NCI-H226 (cell line): ENCODE measurements at regions not wholly inside any gene's neighbourhood (a gene's known extent, or its start where the extent isn't known, plus 50 kb on each side); places are given as distances from the start of the nearest gene placed in this dataset.
"Not testable (repeated sequence)": the region's sequence is repeated elsewhere in the genome, so short reads cannot be mapped to it uniquely, and the experiment has no call there.

Source experiments
- DNase-seq: peaks from one replicate; pipeline ENCODE4 v3.0.0-alpha.2; 2015

- no peak for DNase-seq
These were observed 1196.4 kb downstream of the VRK1 start for GRCh38 chr14:97993508-97994019.

DNA sequence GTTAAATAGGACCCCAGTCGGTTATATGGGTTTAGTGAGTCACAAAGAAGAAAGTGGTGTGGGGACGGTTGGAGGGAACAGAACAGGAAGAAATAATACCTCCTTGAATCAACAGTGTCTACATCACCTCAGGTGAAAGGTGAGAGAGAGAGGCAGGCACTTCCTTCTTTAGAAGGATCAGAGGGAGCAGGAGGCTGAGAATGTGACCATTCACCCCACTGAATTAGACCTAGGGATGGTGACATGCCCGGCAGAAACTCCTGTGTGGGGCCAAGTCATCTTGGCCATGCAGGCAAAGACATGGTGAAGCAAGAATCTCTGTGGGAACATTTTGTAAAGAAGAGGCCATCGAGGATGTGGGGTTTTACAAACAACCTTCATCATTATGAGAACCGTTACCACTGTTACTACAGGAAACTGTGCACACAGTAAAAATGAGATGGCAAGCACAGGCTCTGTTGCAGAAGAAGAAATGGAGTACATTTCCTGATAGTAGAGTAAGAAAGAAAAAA is 1196.9 kb downstream of the VRK1 start:
- no peak for DNase-seq

DNA sequence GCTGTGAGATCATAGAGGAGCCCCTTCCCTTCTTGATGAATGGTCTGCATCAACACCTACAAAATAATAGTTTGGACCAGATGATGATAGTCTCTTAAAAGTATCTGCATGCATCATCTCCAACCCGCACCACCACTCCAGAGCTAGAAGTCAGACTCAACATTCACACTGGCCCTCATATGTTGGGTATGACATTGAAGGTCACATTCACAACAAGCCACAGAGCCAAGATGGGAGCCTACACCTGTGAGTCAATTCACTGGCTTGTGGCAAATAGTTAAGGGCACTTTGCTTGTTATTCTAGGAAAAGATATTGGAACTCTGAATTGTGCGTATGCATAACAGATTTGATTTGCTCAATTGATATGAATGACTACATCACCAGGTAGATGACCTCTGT is 1197.9 kb downstream of the VRK1 start:
- no peak for DNase-seq

GRCh38 chr14:97995531-97995930 is 1198.3 kb downstream of the VRK1 start:
- no peak for DNase-seq

- DNase-seq, result no peak
These were observed 1208.8 kb downstream of the VRK1 start for GRCh38 chr14:98006008-98006407.

- no peak for DNase-seq
These were observed 1211.4 kb downstream of the VRK1 start for GRCh38 chr14:98008381-98009113.

GRCh38 chr14:98009177-98009576 is 1212.0 kb downstream of the VRK1 start:
- not testable (repeated sequence) for DNase-seq

DNA sequence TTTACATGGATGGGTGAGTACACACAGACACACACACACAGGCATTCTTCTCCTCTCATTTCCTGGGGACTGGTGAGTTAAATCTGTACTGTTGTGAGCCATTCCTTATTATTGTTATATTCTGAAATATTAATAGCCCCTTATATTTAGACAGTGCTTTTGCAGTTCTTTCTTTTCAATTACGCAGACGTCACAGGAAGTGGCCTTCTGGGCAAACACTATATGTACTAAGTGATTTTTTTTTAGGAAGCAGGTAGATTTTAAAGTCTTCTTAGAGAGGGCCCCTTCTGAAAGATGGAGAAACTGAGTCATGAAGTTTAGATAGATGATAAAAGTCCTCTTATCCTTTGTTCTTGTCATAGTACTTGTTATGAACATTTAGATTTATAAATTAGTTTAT is 1213.6 kb downstream of the VRK1 start:
- no peak for DNase-seq

DNA sequence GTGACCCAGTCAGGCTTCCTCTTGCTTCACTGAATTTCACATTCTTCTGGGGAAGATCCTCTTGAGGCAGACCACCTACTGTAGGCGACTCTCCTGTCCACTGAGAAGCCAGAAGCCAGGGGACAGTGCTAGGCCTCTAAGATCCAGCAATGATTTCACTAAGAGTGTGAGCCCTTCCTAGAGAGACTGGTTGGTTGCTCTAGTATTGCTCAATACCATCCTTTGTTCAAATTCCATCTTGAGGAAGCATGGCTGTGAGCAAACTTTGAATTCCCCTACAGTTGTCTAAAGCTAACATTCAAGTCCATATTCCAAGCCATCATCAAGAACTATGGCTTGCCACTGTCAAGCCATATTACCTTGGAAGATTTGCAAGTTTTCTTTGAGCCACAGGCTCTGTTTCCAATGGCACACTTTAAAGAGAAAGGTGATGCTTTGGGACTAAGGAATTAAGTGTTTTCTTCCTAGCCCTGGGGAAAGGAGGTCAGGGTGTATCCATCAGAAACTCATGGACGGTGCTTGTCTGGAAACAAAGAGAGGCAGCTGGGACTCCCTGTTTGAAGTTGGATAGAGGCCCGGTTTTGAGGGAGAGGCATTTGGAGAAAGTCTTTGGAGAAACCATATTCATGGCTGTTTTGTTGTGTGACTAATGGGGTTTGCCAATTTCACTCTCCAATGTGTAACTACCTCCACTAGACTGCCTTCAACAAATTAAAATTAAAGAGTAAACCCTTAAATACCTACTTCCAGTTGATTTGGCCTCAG is 1217.9 kb downstream of the VRK1 start:
- DNase-seq, result no peak

- no peak for DNase-seq
These were observed 1218.7 kb downstream of the VRK1 start for GRCh38 chr14:98015921-98016320.

DNA sequence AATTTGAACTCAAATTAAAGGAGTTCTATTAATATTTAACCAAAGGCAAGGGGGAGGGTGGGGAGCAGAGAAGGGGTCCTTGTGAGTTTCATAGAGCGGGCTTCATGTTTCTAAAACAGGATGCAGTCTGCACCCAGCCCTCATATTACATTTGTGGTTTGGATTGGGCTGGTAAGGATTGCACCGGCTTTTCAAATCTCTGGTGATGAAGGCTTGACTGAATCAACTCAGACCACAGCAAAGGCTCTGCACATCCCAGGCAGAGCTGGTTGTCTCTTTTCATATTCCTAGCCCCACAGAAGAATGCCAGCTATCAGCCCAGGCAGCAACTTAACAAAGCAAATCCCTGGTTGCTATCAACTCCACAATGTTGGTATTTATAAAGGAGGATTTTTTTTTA is 1221.4 kb downstream of the VRK1 start:
- DNase-seq, result no peak

GRCh38 chr14:98022541-98023520 is 1225.6 kb downstream of the VRK1 start:
- DNase-seq, result no peak

- DNase-seq, result no peak
These were observed 1231.0 kb downstream of the VRK1 start for GRCh38 chr14:98028162-98028561.

DNA sequence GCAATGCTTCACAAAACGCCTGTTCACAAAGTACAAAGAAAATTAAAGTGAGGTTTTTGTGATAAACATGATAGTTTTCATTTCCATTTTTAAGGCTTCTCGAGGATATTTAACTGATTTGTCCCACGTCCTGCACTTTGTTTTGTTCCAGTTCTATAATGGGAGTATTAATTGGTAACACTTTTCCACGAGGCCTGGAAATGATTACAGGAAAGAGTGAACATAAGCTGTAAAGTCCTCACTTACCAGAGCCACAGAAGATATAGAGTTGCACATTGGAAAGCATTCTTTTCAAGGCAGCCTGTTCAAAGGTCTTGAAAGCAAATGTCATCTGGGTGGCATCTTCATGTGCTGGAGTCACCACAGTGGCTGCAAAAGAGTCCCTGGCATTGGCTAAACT is 1236.6 kb downstream of the BCL11B start:
- DNase-seq, result no peak

- DNase-seq, result no peak
These were observed 1234.2 kb downstream of the BCL11B start for GRCh38 chr14:98037831-98038230.

DNA sequence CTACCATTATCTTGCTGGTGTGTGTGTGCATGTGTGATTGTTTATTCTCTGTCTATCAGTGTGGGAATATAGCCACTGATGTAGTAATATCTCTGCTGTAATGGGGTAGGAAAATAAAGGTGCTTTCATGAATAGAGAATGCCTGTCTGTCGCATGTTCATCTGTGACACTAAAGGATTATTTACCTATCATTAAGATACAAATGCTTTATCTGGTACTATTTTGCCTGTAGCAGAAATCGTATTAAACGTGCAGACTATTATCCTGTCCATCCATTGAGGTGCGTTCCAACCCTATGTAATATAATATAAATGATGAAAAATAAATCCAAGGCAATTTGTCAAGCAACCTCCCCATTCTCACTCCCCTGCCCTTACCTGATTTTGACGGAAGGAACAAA is 1215.1 kb downstream of the BCL11B start:
- no peak for DNase-seq

DNA sequence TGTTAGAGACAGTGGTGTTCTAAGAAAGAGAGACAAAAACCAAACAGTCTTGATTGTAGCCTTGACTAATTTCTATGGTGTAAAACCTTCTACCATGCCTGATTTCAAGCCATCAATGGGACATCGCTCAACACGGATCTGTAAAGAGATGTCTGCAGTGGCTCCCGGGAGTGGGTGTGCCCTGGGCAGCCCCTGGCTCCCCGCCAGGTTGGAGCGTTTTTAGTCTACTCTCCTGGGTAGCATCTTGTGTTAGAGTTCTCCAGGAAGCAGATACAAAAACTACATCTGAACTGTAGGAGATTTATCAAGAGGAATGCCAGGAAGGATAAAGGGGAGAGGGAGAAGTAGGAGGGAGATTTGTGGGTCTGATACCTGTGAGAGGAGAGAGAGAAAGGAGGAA is 1212.9 kb downstream of the BCL11B start:
- no peak for DNase-seq

GRCh38 chr14:98062083-98062482 is 1209.9 kb downstream of the BCL11B start:
- DNase-seq, result no peak

GRCh38 chr14:98069712-98070171 is 1202.3 kb downstream of the BCL11B start:
- no peak for DNase-seq

DNA sequence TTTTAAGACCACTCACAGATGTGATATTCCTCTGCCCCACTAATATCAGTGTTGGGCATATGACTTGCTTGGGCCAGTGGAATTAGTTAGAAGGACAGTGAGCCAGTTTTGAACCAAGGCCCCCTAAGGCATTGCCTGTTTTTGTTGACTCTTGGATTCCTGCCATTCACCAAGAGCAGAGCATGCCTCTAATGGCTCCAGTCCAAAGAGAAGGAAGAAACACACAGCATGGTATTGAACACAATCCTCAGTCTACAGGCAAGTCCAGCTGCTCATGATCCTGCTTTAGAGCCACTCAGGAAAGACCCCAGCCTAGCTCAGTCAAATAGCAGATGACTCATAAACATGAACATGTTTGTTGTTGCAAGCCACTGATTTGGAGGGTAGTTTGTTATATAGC is 1201.5 kb downstream of the BCL11B start:
- no peak for DNase-seq

GRCh38 chr14:98074111-98074510 is 1197.9 kb downstream of the BCL11B start:
- DNase-seq, result no peak

- no peak for DNase-seq
These were observed 1194.8 kb downstream of the BCL11B start for GRCh38 chr14:98077176-98077575.

DNA sequence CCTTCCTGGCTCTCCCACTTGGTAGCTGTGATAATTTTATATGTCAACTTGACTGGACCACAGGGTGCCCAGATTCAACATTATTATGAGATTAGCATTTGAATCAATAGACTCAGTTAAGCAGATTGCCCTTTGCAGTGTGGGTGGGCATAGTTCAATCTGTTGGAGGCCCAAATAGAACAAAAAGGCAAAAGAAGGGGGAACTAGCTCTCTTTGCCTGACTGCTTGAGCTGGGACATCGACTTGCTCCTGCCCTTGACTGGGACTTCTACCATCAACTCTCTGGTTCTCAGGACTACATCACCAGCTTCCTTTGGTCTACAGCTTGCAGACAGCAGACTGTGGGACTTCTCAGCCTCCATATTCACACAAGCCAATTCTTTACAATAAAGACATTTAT is 1189.2 kb downstream of the BCL11B start:
- DNase-seq, result no peak
